Occipital lobe (tissue), 1 donor: ENCODE measurements at regions not wholly inside any gene's neighbourhood (a gene's known extent, or its start where the extent isn't known, plus 50 kb on each side); places are given as distances from the start of the nearest gene placed in this dataset.

Experiments used
- DNase-seq: peaks from one replicate; lab custom pipeline; 2025; lab: John Stamatoyannopoulos, UW

DNA sequence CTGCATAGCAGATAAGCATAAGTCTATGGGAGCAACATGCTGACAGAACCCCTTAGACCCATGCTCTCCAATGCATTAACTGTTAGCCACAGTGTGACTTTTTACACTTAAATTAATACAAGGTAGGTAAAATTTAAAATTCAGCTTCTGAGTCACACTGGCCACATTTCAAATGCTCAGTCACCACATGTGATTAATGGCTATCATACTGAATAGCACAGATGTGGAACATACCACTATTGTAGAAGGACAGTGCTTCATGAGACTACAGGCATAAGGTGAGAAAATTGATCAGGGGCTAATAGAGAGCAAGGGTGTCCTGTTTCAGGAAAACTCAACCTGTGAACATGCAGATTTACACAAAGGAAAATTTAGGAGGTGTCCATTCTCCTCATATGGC, 357.0 kb upstream of the SEMA6D start:
- DNase-seq = no peak

DNA sequence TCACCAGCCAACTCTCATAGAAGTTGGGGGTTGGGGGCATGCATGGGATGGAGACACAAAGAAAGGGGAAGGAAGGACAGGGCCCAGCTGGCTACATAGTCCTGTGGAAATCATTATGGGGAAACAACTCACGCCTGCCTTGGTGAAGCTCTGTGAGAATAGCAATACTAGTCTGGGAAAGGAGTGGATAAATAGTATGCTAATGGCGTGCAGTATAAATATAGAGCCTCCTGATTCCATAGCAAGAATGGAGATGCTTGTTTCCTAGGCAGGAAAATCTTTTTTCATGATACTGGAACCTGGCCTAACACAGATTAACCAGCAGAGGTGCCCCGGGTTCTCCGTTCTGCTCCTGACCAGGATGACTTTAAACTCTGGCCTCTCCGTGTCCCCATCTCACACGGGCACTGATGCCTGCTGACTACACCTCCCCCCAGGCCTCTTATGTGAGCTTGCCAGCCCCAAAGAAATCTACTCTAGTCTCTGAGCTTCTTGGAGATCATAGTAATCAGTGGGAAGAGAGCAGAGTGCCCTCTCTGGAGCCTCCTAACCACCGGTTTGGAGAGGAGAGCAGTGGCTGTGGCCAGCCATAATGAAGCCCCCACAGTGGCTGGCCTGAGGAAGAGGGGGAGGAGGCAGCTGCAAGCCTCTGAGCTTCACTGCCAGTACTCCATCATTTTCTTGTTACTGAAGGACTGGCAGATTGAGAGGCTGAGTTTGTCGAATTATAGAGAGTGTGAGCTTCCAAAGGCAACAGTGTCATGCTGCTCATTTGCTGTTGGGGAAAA, 355.0 kb upstream of the SEMA6D start:
- no peak for DNase-seq

DNA sequence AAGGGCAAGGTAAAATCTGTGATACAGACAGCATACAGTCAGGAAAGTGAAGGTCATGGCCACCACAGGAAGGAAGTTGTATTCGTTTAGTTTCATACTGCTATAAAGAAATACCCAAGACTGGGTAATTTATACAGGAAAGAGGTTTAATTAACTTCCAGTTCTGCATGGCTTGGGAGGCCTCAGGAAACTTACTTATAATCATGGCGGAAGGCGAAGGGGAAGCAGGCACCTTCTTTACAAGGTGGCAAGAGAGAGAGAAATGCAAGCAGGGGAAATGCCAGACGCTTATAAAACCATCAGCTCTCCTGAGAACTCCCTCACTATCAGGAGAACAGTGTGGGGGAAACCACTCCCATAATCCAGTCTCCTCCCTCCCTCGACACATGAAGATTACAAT, 353.7 kb upstream of the SEMA6D start:
- DNase-seq = no peak

DNA sequence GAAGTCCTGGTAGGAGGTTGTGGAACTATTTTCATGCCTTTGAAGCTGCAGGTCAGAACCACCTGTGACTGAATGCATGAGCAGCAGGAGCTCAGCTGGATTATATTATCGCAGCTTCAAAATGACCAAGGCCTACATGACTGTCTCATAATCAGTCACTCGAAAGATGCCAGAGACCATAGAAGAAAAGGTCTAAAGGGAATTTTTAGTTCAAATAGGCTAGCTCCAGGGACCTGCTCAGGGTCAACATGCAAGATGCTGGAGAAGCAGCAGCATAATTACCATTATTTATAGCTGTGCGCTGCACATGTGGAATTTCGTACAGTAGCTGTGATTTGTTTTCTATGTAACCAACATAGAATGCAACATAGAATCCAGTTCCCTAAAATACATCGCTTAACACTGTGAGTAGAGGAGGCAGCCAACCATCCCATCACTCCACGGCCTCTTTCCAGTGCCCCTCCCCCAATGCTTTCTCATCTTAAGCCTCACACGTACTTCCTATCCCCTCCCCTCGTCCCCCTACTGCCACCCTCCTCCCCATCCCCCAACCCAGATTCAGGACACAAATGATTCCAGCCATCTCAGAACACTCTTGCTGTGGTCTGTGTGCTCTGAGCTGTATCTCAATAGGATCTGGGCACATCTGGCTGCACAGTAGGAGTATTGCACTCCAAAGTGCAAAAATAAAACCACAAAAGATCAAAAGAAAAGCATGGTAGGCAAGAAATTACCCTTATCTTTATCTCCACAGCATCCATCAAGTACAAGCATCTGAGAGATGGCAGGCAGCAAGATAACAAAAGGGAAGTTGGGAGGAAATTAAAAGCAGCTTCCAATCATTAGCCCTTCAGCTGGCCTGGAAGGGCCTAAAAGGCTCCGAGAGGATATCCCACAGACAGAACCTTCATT, 352.8 kb upstream of the SEMA6D start:
- no peak for DNase-seq

DNA sequence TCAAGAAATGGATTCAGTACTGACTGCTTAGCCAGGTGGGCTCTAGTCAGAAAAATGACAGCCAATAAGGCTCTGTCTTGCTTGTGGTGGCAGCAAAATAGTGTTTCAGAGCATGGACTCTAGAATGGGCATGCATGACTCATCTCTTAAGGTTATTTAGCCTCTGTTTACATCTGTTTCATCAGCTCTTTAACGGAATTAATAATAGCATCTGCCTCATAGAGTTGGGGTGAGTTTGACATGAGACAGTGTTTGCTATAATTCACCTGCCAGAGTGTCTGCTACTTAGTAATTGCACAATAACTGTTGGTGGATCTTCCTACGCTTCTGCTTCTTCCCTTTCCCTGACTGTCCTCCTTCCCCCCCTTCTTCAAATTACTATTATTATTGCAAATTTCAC, 350.4 kb upstream of the SEMA6D start:
- no peak for DNase-seq

DNA sequence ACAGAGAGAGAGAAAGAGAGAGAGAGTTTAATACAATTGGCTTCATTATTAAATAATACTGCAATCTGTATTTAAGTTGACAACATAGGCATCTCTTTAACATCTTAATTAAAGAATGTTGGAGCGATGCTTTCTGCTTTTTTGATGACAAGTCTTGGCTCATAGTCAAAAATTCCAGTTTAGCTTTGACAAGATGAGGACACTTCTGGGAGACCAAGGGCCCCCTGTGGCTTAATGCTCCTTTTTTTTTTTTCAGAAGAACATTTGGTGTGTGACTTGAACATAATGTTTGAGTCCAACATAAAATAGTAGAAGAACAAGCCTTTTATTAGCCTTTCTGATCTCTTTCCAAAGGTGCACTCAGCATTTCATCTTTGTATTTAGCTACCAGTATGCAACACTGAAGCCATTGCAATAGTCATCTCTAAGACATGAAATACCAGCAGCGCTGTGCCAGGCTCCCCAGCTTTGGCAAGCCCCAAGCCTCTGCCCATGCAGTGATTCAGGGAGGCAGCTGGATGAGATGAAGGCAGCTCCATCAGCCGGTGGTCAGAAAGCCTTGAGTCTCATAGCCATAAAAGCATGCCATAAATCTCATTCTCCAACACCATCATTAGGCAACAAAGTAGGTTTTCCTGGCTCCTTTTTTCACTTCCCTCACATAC, 349.4 kb upstream of the SEMA6D start:
- no peak for DNase-seq

DNA sequence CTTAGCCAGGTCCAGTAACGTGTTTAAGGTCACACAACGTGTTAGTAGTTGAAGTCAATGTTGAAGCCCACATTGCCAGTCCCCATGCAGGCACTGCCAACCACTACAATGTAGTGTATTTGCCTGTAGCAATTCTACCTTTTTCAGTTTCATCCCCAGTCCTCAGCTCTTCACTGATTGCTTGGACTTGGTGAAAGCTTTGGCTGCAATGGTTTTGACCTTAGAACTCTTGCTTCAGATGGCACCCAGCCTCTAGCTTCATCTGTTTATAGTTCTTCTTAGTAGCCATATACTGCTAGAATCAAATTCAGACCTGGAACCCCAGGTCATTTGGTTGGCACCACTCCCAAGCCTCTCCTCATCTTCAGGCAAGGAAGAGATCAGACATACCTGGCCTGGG, 345.4 kb upstream of the SEMA6D start:
- DNase-seq = no peak

DNA sequence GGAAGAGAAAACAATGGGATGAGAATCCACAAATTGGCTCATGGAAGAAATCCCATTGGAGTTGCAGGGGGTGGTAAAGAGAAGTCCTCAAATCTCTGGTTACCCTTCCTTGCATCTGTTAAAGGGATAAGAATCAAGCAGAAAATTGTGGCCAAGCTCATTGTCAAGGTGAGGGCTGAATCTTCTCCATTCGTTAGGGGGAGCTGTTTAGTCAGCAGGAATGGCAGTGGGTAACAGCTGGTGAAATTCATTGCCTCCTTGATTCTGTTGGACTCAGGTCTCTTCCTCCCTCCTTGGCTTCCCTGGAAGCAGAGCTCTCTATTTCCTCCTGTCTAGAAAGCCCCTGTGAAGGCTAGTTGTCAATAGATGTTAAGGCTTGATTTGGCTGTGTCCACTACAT, 343.1 kb upstream of the SEMA6D start:
- no peak for DNase-seq

DNA sequence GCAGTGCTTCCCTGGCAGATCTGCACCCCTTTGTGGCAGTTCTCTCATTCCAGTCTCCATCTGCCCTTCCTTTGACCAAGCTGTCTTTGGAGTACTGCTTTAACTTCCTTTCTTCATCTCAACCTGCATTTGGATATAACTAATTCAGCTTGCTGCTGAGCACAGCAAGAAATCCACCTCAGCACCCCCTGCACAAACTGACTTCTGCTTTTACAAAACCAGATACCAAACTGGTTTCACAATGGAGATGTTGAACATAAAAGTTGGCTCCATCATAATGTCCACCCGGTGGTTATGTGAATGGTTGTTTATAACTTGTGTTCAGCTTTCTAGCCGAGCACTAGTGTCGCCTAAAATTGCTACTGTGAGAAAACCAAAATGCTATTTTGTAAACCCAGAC, 341.1 kb upstream of the SEMA6D start:
- DNase-seq = no peak

DNA sequence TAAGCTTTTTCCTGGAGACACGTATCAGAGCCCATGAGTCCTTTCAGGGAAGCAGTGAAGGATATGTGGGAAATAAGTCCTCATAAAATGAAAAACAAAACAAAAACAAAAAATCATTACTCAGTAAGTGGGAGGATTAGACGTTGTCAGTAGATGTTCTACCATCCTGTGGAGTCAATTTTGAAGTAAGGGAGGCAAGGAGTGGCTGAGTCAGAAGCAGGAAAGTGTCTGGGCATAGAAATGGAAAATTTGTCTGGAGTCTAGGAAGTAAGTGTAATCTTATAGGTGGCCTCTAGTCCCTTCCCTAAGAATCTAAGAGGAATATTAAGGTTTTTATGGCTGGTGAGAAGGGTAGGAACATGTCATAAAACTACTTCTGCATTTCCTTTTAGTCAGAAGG, 339.8 kb upstream of the SEMA6D start:
- no peak for DNase-seq

DNA sequence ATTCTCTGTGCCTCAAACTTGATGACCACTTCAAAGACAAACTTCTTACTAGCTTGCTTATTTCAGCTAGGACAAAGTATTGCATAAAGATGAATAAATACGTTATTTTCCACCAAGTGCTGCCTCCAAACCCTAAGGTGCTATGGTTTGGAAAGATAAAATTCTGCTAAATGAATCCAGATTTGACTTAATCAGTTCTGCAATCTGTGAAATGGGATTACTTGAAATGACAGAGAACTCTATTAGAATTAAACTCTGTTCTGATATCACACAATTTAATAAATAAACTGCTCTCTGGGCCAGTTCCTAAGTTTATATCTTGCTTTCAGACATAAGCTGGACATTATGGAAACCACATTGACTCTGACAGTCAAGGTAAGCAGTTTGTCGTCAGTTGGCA, 338.8 kb upstream of the SEMA6D start:
- DNase-seq = no peak

DNA sequence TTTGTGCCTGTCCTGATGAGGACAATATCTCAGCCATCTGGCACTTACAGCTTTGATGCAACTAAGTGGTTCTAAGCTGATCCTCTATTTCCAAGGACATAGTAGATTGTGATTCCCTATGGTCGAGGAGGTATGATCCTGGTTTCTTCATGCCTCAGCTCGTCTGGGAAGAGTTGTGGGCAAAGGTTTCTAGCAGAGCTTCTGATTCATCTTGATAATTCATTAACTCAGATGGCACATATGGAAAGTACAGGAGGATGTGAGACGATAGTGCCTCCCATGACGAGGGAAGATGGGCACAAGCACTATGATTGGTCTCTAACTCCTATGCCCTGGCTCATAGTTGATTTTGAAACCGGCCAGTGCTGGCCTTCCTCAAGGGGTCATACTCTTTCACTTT, 334.2 kb upstream of the SEMA6D start:
- DNase-seq = no peak

DNA sequence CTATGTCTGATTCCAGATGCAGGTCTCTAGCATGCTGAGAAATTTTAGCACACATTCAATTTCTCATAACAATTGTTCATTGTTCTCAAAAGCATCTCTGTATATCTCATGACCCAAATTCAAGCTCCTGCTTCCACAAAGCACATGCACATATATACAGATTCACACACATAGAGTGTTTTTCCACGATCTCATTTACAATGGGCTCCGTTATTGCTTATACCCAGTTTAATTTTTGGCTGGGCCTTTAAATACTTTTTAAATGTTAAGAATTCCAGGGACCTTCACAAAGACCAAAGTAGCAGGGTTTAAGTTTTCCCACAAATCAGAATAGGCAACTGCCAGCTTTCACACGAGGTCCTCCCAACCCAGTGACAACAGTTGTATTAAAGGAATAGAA, 333.5 kb upstream of the SEMA6D start:
- DNase-seq = no peak

DNA sequence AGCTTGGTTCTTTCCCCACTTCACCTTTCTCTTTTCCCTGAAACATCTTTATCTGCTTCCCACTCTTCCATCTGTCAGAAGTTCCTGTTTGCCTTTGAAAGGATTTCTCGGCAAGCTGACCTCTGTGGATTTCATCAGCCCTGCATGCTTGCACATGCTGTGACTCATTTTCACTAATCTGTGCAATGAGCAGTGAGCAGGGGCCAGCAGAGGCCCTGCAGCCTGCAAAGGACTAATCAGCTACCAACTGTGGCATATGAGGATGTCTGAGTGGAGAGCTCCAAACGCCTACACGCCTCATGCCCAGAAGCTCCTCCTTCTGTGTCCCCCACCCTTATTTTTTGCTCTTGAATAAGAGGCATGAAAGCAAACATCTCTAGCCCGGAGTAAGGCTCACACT, 333.0 kb upstream of the SEMA6D start:
- no peak for DNase-seq

DNA sequence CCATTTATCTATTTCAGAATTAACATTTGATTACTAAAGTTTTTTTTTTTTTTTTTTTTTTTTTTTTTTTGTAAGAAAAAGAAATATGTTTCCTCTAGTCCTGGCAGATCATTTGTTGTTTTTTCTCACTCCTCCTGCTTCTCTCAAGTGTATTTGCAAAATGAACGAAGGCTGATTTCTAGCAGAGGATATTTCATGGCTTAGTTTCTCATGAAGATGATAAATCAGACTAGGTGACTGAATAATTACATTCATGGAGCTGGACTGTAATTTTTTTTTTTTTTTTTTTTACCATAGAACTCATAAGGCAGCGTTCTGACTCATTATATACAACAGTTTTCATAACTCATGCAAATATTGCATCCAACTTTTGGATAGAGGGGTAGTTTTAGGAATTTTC, 332.5 kb upstream of the SEMA6D start:
- no peak for DNase-seq

DNA sequence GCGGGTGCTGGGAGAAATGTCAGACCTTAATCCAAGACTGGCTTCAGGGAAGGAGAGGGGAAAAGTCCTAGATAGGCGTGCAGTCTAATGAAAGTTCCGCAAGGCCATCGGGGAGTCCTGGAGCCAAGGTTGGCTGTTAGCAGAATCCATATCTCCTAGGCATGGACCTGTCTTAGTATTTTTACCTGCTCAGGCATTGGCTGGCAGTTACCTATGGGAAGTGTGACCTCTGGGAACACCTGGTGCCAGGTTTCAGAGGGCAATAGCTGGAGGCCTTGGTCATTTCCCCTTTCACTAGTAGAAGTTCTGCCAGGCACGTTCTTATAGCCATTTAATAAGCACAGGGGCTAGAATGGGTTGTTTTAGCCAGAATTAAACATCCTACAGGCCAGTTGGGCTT, 330.8 kb upstream of the SEMA6D start:
- DNase-seq = no peak

DNA sequence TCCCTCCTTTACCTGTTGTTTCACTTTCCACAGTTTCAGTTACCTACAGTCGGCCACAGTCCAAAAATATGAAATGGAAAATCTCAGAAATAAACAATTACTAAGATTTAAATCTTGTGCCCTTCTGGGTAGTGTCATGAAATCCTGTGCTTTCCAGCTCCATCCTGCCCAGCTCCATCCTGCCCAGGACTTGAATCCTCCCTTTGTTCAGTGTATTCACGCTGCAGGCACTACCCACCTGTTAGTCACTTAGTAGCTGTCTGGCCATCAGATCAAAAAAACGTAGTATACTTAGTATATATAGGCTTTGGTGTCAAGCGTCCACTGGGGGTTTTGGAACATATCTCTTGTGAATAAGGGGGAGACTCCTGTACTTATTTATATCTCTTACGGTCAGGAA, 329.0 kb upstream of the SEMA6D start:
- DNase-seq = no peak

DNA sequence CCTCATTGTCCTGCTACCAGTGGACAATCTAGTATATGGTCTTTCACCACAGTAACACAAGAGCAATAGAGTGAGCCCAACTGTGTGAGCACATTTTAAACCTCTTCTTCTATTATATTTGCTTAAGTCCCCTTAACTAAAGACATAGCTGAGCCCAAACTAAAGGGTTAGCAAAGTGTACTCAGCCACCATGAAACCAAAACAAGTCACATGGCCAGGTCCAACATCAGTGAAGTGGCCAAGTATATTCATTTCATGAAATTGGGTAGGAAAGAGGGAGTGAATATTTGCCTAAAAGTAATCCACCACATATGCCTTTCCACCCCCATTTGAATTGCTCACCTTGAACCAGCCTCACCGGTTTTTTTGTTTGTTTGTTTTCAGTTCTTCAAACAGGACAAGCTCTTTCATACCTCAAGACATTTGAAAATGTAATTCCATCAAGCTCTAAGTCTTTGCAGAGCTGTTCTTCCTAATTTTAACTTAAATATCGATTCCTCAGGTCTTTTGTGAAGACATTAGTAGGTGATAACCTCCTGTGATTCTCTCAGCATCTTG, 327.0 kb upstream of the SEMA6D start:
- no peak for DNase-seq

DNA sequence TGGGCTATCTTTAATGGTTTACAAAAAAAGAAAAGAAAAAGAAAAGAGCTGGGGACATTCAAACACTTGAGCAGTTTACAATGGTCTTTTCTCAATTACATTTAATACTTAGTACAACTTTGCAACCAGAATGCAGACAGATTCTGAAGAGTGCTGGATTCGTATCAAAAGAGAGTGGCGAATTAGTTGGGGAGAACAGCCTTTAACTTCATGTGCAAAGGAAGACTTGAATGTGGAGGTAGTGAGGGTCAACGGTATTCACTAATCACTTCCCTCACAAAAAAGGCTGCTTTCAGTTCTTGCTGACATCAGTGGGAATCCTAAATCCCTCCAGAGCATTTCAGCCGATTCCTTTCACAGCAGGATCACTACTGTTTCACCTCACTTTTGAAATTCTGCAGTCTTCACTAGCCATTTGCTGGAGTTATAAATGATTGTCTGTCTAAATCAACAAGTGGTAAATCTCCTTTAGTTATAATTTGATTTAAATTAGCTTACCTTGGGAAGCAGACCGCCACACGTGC, 323.0 kb upstream of the SEMA6D start:
- DNase-seq = no peak

DNA sequence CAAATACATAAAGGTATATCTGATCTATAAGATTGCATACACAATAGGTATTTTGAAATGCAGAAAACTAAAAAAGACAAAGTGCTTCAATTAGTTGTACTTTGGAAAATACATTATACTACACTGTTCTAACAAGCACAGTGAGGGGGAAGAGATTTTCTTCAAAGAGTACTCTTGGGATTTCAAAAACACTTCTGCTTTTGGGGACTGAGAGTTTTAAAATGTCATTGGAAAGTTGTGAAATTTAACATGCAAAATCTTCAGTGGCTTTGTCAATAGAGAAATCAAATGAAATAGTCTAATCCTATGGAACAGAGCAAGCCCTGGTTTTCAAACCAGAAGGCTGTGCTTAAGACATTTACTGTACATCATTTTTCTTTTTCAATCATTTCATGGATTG, 322.2 kb upstream of the SEMA6D start:
- DNase-seq = no peak

DNA sequence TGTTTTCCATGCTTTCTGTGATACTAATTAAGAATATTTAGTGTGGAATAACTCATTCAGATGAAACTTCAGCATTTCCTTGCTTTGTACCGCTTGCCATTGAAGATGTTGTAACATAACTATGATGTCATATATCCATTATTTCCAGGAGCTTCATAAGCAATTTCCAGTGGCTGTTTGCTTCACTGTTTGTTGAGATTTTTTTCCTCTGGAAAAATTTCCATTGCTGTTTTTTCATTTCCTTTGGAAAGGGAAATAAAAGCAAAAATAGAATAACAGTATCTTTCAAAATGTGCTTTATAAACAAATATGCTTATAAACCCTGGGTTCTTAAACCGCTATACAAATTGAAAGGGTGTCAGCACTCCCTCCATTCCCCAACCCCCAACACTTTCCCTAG, 319.6 kb upstream of the SEMA6D start:
- no peak for DNase-seq

DNA sequence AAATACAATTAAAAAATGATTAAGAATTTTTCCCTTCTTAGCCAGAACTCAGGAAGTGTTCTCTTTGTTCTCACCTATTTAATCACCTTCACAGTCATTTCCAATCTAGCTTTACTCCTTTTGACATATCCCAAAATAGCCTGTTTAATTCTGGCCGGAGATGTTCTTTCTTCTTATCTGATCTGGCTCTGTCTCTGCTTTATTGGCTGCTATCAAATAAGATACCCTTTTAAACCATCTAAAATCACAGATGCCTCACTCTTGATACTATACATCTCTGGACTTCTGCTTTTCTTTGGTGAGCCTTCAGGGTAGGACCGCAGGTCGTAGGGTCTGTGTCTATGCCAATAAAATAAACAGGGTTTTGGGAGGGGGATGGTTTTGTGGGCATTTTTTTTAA, 319.2 kb upstream of the SEMA6D start:
- no peak for DNase-seq
